Glomerular visceral epithelial cell (primary cell): ENCODE measurements at regions not wholly inside any gene's neighbourhood (a gene's known extent, or its start where the extent isn't known, plus 50 kb on each side); places are given as distances from the start of the nearest gene placed in this dataset.
"Not testable (repeated sequence)": the region's sequence is repeated elsewhere in the genome, so short reads cannot be mapped to it uniquely, and the experiment has no call there.

ENCODE experiments used
- DNase-seq: peaks from one replicate; pipeline ENCODE4 v3.0.0-alpha.2; 2016; ENCODE audit errors: extremely low spot score

DNA sequence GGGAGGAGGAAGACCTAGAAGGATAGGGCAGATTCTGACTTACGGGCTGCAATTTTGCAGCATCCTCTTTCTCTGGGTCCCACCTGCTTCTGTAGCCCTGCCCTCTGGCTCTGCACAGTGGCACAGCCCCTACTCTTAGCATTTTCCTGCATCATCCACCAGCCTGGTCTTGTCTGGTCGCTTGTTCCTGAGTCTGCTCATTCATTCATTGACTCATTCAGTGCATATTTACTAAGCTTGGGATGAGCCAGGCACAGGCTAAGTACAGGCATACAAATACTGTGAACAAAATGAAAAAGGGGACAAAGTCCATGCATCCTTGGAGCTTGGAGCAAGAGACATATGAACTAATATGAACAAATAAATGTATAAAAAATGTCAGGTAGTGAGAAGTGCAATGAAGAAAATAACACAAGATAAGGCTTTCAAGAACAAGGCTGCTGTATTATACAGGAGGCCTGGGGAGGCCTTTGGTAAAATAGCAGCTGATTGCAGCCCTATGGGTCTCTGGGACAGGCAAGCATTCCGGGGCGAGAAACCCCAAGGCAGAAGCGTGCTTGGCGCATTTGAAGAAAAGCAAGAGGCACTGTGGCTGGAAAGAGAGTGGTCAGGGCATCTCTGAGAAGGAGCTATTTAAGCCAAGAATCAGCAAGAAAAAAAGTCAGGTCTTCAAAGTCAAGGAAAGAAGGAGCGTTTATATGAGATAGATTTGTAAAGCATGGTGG lies 108.0 kb upstream of the ALX4 start:
- DNase-seq, result no peak

DNA sequence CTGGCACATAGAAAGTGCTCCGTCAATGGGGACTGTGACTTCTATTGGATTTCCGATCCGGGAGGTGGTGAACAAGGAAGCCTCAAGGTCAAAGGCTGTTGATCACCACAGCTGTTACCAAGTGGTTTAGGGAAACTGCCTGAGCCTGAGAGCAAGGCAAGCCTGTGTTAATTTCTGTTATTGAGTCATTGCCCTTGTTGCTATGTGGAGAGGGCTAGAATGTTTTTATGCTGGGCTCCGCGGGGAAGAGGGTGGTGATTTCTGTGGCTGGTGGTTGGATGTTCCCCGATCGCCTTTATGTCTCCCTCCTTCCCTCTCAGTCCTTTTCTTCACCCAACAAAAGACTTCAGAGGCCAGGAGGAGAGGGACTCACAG lies 108.5 kb upstream of the ALX4 start:
- DNase-seq, result no peak

DNA sequence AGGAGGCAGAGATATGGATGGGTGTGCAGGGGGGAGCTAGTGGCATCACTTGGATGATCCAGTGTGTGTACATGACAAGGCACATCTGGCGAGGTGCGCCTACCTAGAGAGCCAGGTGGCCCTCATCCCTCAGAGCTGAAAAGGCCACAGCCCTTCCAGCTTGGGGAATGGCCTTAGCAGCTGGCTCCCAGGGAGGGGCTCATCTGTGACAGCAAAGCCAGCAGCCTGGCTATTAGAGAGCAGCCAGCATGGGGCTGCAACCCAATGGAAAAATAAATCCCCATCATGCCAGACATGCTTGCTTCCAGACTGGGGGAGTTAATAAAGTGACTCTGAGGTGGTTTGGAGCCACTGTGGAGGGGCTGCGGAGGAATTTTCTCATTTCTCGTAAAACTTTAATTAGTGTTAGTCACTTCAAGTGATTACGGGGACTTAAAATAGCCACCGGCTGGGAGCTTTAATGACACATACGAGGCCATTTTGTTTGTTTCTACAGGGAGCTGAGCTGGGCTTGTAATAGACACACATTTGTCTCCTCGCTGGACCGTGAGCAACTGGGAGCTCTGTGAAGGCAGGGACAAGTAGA lies 111.2 kb upstream of the ALX4 start:
- no peak for DNase-seq

DNA sequence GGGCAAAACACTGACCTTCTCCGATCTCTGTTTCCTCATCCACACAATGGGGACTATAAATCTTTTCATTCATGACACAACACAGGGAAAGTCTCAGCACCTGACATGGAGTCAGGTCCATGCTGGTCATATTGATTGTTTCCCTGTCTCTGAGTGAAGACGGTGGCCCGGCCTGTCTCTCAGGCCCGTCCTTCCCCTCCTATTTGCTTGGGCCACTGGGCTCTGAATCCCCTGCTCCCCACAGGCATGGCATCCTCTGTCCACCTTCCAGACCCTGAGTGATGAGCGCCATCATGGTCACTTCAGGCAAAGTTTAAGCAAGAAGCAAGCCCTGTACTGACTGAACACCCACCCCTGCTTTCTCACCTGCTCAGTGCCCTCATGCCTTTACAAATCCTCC lies 113.3 kb upstream of the ALX4 start:
- no peak for DNase-seq

DNA sequence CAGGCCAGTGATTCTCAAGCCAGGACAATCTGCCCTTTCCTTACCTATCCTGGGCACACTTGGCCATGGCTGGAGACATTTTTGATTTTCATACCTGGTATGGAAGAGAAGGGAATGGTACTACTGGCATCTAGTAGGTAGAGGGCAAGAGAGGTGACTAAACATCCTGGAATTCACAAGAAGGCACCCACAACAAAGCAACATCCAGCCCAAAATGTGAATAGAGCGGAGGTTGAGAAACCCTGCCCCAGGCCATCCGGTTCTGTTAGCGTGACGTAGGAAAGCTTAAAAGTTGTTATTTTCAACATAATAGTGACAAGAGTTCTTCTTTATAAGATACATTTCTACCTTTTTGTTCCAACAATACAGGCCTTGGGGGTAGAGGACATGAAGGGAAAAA lies 114.9 kb upstream of the ALX4 start:
- DNase-seq, result no peak

DNA sequence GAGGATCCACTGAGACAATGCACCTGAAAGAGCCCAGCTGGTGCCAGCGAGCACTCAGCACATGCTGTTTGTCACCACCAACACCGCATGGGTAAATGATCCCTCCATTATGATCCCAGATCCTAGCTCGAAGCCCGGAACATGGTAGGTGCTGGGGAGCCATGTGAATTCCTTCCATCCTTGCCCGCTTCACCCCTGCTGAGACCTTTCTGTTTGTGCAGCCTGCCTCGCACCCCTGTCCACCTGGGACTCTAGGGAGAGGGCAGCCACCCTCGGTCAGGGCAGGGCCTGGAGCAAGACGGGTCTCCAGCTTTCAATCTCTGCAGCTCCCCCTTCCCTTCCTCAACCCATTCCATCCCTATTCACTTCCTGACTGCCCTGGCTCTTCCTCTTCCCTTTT lies 116.2 kb upstream of the ALX4 start:
- no peak for DNase-seq

DNA sequence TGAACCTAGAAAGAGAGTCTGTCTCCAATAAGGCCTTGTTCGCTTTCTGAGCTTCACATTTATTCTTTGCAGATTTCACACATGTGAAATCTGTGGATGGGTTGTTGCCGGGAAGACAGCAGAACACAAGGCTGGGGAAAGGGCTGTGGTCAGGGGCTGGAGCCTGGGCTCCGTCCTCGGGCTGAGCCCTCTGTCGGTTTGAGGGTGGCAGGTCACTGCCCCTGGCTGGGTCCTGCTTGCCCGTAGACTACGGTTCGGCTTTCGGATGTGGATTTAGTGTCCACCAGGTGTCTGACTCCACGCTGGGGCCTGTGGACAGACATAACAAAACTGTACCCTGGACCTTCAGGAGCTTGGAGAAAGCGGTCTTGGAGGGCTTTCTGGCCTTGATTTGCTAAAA lies 117.0 kb upstream of the ALX4 start:
- no peak for DNase-seq

DNA sequence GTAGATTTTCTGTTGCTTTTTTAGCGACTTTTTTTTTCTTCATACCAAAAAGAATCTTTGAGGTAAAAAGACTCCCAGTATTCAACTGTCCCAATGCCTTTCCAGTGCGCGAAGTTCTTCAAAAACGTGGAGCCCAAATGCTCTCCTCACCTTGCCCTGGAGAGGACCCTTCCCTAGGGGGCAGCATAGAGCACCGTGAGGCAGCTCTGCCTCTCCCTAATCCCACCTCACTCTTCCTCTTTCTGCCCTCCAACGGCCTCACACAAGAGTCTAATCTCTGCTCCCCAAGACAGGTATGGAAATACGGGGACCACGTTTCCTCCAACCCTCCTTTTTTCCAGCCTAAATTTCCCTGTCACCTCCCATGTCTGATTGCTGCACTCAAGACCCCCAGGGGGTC lies 117.5 kb upstream of the ALX4 start:
- no peak for DNase-seq

DNA sequence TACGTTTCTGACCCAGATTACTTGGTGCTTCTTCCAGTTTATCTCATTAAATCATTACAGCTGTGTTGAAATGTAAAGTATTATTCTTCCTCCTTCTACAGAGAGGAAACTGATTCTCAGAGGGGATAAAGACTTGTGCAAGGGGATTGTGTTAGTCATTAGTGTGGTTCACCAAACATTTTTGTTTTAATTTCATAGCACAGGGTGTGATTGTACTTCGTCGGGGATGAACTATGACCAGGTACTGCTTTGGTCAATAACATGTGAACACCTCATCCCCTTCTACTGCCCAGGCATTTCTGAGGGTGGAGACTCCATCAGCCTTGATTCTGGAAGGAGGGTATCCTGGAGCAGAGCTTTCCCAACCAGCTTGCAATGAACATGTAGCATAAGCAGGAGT lies 120.2 kb upstream of the ALX4 start:
- no peak for DNase-seq

DNA sequence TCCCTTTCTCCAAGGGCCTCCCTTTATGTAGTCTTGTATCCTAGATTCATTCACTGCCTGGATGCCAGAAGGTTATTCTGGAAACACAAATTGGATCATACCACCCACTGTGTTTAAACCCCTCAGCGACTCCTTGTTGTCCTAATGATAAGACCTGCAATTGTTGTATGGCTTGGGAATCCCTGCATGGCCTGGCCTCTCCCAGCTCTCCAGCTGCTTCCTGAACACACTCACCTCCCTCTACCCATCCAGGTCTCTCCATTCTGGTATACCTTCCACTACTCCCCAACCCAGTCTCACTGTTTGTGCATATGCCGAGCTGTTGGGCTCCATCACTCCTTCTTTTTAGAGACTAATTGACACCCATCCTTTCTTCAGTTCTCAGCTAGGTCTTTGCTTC lies 124.3 kb upstream of the ALX4 start:
- DNase-seq, result no peak

DNA sequence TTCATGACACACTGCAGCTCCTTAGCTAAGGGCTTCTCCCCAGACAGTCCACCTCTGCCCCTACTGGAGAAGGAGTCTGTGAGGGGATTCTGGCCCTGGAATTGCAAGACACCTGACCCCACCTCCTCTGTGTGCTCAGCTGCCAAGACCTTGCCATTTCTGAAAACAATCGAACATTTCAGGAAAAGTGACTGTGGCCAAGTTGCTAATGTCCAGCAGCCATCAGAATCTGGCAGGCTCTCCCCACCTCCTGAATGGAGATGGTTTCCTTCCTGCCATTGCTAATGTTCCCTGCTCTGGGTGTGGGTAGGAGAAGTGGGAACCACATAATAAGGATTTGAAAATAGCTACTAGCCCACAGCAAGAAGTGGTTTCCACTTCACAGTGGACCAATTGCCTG lies 127.2 kb upstream of the ALX4 start:
- no peak for DNase-seq

DNA sequence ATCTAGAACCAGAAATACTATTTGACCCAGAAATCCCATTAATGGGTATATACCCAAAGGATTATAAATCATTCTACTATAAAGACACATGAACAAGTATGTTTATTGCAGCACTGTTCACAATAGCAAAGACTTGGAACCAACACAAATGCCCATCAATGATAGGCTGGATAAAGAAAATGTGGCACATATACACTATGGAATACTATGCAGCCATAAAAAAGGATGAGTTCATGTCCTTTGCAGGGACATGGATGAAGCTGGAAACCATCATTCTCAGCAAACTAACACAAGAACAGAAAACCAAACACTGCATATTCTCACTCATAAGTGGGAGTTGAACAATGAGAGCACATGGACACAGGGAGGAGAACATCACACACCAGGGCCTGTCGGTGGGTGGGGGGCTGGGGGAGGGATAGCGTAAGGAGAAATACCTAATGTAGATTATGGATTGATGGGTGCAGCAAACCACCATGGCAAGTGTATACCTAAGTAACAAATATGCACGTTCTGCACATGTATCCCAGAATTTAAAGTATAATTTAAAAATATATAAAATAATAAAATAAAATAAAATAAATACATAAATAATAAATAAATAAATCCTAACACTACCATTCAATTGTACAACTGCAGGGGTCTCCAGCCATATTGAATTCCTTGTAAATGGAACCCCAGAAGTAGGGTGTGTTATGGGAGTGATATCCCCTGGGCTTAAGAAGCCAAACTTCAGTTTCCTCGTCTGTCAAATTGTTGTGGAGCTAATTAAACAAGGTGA lies 122.4 kb upstream of the CD82 start:
- DNase-seq, result not testable (repeated sequence)

DNA sequence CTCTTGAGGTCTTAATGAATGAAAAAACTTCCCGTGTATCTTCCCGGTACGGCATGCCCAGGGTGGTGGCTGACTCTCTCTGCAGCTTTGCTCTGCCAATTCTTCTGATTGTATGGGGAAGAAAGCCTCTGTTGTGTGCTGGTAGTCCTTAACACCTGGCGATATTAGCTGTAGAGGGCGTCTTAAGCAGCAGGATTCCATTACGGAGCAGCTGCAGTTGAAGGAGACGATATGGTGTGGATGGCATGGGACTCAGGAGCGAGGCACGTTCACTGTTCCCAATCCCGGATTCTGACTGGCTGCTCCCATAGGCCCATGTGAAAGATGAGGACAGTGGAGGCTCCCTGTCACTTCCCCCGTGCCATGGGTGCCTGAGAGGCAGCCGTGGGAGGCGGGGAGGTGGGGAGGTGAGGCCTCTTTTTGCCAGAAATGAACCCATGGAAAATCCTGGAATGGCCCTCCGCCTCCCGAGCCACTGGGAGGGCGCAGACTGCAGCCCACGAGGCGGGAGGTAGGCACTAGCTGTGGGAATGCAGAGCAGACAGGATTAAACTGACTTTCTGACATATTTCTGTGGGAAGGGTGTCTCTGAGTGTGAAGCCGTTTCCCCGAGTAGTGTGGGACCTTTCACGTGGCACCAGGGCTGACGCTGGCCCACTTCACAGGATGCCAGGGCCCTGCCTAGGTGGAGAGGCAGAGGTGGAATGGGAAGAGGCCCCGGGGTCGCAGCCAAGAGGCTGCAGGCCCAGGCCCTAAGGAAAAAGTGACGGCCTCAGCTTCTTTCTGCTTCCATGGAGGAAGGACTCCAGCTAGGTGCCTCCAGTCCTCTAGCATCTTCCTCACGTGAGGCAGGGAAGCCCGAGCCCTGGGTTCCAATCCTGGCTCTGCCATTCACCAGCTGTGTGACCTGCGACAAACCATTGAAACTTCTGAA lies 121.4 kb upstream of the CD82 start:
- no peak for DNase-seq

DNA sequence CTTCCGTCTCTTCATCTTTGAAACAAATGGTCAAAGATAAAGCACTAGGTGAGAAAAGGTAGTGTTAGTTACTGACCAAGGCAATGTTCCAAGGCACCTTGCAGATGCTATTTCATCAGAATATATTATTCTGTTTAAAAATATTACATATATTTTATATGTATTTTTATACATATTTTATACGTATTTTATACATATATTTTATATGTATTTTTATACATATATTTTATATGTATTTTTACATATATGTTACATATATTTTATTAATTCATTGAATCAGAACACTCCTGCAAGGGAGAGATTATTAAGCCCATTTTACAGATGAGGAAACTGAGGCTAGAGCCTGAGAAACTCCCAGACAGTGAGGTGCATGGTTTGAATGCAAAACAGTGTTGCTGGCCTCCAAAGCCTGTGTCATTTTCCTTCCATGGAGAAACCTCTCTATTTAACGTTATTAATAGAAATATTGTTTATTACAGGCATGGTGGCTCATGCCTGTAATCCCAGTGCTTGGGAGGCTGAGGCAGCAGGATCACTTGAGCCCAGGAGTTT lies 120.6 kb upstream of the CD82 start:
- no peak for DNase-seq

DNA sequence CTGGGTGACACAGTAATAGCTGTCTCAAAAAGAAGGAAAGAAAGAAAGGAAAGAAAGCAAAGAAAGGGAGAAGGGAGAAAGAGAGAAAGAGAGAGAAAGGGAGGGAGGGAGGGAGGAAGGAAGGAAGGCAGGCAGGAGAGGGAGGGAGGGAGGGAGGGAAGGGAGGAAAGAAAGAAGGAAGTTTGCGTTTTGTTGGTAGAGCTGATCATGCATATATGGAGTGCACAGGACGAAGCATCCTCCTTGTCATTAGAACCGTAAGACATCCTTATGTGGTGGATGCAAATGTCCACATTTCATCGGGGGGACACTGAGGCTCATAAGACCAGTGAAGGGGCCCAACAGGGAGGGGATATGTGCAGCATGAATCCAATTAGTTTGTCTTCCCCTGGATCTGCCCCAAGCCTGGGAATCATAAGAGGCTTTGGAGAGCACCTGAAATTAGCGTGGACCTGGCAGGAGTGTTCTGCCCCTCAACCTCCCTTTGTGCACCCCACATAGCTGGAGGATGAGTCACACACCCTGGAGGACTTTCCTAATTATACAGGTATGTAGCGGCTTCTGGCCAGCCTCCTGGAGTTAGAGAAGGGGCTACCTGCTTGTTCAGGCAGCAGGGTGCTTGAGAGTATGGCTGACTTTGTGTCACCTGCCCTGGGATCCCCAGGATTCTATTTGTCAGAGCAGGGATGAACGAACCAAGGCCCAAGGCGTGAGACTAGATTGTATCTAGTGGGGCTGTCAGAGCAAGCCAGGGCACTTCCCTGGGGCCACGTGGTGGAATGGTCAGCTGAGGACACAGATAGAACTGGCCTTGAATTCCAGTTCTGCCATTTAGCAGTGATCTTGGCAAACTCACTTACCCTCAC lies 119.7 kb upstream of the CD82 start:
- DNase-seq, result no peak

DNA sequence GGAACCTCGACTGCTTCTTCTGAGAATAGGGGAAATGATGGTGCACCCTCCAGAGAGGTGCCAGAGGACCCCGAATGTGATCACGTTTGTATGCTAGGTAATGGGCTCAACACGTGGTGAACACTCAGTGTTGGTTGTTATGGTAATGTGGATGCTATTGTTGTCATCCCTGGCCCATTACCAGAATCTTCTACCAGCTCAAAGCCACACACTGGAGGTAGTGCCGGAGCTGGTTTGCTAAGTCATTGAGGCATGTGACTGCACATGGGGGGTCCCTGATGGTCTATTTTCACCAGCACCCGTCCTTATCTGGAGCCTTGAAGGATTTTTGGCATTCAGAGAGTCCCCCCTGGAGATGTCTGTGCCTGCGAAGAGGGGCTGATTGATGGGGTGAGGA lies 119.1 kb upstream of the CD82 start:
- no peak for DNase-seq

DNA sequence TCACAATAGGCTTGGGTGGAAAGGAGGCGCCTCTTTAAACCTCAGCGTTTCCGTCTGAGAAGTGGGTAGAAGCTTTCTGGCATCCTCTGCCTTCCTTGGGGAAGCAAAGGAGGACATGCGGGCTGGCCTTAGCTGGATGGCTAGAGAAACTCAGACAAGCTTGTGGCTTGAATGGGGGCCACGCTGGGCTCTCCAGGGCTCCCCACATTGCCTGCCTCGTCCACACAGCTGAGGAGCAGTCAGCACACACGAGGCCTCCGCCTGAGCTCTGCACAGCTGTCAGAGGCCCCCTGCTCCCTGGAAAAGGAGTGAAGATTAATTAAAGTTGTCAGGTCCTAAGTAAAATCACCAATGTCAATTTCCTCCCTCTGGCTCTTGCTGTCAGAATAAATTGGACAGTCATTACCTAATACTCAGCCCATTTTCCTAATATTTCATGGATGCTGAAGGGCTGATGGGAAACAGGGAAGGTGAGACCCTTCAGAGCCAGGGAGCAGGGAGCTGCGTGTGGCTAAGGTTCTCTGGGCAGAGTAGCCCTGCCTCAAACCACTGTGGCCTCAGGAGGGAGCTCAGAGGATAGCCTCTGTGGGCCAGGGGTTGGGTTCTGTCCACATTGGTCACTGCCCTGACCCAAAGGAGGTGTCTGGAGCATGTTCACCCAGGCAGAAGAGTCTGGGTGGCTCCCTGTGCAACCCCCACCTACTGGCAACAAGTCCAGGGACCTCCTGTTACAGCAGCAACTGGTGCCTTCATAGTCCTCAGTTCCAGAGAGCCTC lies 118.3 kb upstream of the CD82 start:
- no peak for DNase-seq

DNA sequence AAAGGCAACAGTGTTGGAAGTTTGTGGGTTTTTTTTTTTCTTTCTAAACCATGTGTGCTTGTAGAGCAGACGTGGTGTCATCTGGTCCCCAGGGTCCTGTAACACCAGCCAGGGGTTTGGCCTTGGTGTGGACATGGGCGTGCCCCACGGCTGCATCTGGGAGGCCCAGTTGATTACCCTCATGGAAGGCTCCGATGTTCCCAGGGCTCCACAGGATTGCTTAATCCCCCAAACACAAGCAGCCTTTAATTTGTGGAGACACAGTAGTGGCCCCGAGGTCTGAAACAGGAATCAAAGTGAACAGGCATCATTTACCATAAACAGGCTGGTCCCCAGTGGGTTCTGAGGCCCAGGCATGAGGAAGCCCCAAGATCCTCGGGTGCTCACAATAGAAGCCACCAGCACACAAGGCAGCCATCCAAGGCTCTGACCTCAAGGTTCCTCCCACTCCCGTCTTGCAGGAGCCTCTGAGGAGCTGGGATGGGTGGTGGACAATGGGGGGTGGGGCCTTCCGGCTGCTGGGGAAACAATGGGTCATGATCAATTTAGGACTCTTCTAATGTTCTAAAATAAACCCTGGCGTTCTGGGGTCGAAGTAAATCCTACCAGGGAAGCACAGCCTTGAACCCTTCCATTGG lies 115.0 kb upstream of the CD82 start:
- no peak for DNase-seq

DNA sequence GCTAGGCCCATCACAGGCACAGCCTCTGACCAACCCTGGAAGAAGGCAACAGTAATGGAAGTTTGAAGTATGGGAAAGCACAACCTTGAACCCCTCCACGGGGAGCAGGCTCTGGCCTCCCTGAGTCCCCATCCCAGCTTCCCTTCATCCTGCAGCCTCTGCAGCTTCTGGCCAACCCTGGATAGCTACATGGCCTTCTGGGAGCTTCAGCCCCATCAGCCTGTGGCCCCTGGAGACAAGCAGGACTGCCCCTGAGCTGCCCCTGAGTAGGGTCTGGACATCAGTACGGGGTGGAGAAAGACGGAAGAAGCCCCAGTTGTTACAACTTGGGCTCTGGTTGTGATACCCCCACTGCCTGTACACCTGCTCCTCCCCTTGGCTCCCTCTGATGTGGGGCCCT lies 113.8 kb upstream of the CD82 start:
- no peak for DNase-seq
